ENCODE measurements at regions not wholly inside any gene's neighbourhood (a gene's known extent, or its start where the extent isn't known, plus 50 kb on each side); places are given as distances from the start of the nearest gene placed in this dataset.

- H3K4me3 ChIP-seq (ENCODE audit: low read depth, low read length), result no peak overlapping the region
- TF ChIP-seq CTCF (IDR thresholded peaks at IDR 0.05; ENCODE audit: insufficient read depth, low read depth, low read length, missing control alignments), result no peak
- DNase-seq (ENCODE audit: low read depth), result no peak
Measured at GRCh38 chr22:44554411-44554810, 56.4 kb upstream of the RTL6 start.

GRCh38 chr22:44550711-44551491 lies 52.9 kb upstream of the RTL6 start:
- peak; percentile 75 for DNase-seq (ENCODE audit: low read depth)
- TF ChIP-seq CTCF (IDR thresholded peaks at IDR 0.05; ENCODE audit: insufficient read depth, low read depth, low read length, missing control alignments), result no peak
- no peak overlapping the region for H3K4me3 ChIP-seq (ENCODE audit: low read depth, low read length)

GRCh38 chr22:44549701-44550100 lies 51.7 kb upstream of the RTL6 start:
- H3K4me3 ChIP-seq (ENCODE audit: low read depth, low read length), result no peak overlapping the region
- no peak for DNase-seq (ENCODE audit: low read depth)
- no peak for TF ChIP-seq CTCF (IDR thresholded peaks at IDR 0.05; ENCODE audit: insufficient read depth, low read depth, low read length, missing control alignments)

- DNase-seq (ENCODE audit: low read depth), result no peak
- no peak for TF ChIP-seq CTCF (IDR thresholded peaks at IDR 0.05; ENCODE audit: insufficient read depth, low read depth, low read length, missing control alignments)
Measured at GRCh38 chr22:44548981-44549380, 50.9 kb upstream of the RTL6 start.

More at GRCh38 chr22:44548981-44549380, 50.9 kb upstream of the RTL6 start:
- H3K4me3 ChIP-seq (ENCODE audit: low read depth, low read length), result no peak overlapping the region

All from GM12865 (cell line).